ENCODE measurements at regions not wholly inside any gene's neighbourhood (a gene's known extent, or its start where the extent isn't known, plus 50 kb on each side); places are given as distances from the start of the nearest gene placed in this dataset.

DNA sequence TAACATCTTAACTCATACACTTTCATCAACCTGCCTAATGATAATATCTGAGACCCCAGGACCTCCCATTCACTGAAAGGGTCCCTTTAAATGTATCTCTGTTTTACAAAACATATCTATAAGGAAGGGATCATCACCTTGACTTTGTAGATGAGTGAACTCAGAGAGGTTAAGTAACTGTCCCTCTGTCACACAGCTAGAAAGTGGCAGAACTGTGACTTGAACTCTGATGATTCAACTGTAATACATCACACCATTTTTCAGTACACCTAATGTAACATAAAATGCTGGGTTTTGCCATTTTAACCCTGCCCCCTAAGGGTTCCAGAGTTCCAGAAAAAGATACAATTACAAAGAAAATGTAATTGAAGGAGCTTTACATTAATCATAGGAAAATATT, 234.6 kb downstream of the ZEB2 start:
- DNase-seq (ENCODE audit: low read depth in 2 of 2, low spot score in 1 of 2) = no peak

DNA sequence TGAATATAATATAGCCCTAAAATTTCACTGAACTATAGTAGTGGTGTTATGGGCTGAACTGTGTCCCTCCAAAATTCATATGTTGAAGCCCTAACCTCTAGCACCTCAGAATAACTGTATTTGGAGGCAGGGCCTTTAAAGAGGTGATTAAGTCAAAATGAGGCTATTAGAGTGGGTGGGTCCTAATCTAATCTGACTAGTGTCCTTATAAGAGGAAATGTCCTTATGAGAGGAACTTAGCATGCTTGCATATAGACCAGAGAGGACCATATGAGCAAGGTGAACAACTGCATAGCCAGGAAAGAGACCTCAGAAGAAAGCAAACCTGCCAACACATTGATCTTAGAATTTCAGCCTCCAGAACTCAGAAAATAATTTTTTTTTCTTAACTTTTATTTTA, 238.4 kb downstream of the ZEB2 start:
- no peak for DNase-seq (ENCODE audit: low read depth in 2 of 2, low spot score in 1 of 2)

DNA sequence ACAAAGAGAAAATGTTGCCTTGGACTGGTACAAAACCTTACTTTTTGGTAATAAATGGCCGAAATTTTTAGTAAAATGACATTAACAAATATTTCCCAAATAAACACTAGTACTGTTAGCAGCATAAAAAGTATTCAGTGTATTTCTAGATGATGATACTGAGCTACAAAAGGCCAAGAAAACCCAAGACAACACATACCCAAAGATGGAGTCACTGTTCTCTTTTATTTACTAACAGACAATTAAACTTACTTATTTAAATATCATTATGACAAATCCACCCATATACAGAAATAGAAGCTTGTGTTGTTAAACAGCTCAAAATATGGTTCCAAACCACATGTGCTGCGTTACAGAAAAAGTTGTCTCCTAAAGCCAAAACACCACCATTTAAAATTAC, 239.9 kb downstream of the ZEB2 start:
- DNase-seq (ENCODE audit: low read depth in 2 of 2, low spot score in 1 of 2) = no peak

DNA sequence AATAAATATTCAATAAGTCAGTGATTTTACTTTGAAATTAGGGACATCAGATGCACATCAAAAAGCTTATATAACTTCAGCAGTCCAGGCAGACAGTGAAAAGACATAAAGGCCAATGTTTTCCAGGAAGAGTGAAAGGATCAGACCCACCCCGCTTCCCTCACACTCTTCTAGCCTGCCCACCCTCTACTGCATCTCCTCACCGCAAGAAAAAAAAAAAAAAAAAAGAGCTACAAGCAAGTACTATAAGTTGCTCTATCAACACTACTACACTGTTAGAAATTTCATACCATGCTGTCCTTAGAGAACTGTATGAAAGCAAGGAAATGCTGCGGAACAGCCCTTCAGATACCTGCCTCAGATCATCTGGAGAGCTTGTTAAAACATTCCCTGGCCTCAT, 240.8 kb downstream of the ZEB2 start:
- no peak for DNase-seq (ENCODE audit: low read depth in 2 of 2, low spot score in 1 of 2)

DNA sequence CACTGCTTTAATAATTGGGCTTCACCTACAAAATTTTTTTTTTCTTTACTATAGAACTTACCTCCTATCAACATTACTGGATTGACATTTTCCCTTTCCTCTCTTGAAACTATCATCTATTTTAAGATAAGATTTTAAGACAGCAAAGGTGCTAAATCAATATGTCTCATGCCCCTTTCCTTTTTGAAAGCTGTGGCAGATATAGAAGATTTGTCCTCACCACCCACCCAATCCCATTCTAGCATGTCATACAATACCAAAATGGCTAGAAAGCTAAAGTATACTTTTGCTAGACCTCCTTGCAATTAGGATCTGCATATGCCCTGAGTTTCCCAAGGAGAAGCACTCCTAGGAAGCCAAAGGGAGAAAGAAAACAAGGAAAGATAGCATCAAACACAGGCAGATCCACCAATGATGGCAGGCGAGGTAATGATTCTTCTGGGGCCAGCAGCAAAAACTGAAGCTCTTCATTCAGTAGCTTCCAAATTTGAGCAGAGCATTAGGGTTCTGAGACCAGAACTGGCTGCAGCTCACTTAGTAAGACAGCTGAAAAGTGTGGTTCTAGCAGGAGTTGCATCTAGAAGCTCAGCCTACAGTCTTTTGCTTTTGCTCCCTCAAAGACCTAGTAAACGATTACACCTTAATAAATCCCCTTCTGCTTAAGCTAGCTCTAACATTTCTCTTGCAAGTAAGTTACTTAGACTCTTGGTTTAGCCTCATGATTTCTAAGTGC, 242.1 kb downstream of the ZEB2 start:
- no peak for DNase-seq (ENCODE audit: low read depth in 2 of 2, low spot score in 1 of 2)

DNA sequence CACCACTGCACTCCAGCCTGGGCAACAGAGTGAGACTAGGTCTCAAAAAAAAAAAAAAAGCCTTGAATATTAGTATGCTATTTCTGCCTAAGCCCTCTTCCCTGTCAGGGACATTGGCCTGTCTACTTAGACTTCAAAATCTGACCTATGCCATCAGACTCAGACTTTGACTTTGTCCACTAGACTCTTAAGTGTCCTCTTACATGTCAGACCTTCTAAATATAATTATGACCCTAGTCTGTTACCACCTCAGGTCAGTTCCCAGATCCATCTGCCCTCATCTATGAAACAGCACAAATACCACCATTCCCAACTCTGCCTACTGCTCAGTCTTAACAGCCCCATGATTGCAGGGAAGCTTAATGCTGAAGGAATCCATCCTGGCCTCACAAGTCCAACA, 244.6 kb downstream of the ZEB2 start:
- DNase-seq (ENCODE audit: low read depth in 2 of 2, low spot score in 1 of 2) = no peak

DNA sequence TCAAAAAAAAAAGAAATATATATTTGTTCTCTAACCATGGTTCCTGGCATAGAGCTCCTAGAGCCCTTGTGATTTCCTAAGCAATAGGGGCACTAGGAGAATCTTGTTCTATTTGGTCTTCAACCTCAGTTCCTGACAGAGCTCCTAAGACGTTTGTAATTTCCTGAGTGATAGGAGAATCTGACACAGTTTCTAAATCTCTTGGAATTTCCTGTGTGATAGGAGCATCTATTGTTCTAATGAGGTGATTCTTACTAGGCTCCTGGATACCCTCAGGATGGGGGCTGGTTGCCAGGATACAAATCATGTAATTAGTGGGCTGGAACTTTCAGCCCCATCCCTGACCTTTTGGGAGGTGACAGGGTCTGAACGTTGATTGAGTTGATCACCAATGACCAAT, 245.8 kb downstream of the ZEB2 start:
- DNase-seq (ENCODE audit: low read depth in 2 of 2, low spot score in 1 of 2) = no peak

DNA sequence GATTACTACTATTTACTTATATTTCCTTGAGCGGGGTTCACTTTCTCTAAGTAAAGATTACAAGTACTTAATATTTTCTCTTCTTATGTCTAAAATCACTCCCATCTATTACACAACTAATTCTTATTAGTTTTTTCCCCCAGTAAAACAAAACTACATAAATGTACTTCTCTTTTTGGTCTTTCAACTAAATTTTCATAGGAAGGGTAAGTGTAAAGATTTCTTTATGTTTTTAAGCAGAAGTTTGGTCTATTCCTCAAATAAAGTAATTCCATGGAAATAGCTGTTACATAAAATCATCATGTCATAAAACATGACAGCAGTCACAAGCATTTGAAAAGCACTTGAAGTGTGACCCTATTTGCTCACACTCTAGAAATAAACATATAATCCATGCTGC, 249.0 kb downstream of the ZEB2 start:
- no peak for DNase-seq (ENCODE audit: low read depth in 2 of 2, low spot score in 1 of 2)

DNA sequence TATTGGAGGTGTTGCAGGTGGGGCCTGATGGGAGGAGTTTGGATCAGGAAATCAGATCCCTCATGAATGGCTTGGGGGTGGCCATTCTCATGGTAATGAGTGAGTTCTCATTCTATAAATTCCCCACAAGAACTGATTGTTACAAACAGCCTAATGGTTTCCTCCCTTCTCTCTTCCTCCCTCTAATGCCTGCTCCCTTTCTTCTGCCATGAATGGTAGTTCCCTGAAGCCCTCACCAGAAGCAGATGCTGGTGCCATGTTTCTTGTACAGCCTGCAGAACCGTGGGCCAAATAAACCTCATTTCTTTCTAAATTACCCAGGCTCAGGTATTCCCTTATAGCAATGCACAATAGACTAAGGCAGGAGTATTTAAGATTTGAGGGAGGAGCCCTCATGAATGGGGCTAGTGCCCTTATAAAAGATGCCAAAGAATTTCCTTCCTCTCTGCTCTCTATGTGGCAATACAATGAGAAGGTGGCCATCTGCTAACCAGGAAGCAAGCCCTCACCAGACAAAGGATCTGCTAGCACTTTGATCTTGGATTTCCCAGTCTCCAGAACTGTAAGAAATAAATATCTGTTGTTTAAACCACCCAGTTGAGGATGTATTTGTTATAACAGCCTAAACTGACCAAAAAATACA, 251.8 kb downstream of the ZEB2 start:
- no peak for DNase-seq (ENCODE audit: low read depth in 2 of 2, low spot score in 1 of 2)

DNA sequence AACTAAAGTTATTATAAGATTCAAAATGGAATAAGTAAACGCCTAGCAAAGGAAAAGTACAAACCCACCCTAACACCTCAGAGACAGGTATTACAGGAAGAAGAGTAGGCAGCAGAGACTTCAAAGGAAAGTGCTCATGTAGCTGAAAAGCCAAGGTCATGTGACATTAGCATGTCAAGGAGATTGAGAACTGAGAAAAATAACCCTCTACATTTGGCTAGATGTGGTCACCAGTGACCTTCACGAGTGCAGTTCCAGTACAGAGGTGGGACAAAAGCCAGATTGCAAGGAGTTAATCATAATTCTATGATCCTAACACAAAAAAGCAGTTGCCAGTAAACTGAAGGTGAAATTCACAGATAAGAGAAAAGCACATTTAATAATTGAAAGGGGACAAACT, 252.7 kb downstream of the ZEB2 start:
- DNase-seq (ENCODE audit: low read depth in 2 of 2, low spot score in 1 of 2) = no peak

DNA sequence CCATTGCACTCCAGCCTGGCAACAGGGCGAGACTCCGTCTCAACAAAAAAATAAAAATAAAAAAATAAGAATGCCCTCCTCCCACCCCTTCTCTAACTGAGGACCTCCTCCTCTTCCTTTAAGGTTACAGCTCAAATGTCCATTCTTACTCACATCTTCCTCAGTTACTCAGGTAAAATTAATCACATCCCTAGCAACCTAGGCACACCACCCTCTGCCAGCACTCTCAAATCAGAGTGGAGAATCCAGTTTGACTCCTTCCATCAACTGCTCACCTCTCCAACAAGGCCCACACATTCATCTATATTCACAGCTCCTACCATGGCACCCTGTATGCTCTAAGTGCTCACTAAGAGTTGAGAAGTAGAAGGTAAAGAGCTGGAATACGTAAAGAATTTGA, 254.3 kb downstream of the ZEB2 start:
- DNase-seq (ENCODE audit: low read depth in 2 of 2, low spot score in 1 of 2) = no peak

DNA sequence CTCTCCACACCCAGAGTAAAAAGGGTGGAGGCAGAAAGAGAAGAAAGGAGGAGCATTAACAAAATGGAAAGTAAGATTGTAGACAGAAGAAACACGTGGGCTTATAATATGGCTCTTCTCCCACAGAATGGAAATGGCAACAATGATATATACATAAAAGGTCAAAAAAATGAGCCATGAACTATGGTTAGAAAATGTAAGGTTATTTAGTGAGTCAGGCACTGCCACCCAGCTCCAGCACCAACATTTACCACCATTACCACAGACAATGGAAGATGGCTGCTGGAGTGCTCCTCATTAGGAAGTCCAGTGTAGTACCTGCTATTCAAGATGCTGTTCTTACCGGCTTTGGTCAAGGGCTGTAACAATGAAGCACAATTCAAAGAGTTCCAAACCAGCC, 258.0 kb downstream of the ZEB2 start:
- DNase-seq (ENCODE audit: low read depth in 2 of 2, low spot score in 1 of 2) = no peak

DNA sequence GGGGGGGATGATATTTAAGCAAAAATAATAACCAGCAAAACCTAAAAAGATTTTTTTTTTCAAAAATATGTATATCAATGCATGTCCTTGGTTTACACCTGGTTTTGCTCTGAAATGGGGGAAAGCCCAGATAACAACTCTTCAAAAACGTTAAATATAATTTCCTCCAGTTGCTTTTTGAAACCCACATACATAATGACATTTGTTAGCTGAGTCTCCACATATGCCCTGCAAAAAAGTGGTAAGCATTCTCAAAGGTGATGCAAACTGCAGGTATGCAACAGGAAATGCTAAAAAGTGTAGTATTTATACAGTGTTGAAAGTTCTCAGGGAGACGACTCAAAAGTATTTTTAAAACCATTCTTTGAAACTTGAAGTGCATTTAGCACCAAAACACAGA, 258.6 kb downstream of the ZEB2 start:
- no peak for DNase-seq (ENCODE audit: low read depth in 2 of 2, low spot score in 1 of 2)

DNA sequence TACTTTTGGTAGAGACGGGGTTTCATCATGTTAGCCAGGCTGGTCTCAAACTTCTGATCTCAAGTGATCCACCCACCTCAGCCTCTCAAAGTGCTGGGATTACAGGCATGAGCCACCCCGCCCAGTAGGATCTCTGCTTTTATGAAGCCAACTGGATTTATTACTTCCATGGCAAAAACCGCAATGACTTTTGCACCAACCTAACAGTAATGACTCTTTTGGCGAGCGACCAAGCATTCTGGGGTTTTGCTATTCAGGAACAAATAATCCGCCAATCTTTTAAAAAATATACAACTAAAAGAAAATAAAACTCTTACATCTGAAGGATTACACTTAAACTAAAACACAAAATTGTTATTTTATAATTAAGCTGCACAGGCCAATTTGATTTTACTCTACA, 260.6 kb downstream of the ZEB2 start:
- DNase-seq (ENCODE audit: low read depth in 2 of 2, low spot score in 1 of 2) = no peak

DNA sequence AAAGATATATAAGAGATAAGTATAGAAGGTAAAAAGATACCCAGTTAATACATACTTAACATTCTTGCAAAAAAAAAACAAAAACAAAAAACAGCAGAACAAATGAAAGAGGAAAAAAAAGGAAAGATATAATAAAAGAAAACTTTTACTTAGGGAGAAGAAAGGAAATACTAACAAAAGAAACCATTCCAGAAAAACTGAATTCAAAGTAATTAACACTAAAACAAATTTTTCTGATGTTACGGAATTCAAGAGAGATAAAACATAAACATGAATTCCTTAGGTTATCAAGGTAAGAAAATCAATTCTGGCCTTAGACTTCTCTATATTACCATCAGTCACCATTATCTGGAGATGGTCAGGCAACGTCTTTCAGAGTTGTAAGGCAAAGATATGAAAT, 261.8 kb downstream of the ZEB2 start:
- DNase-seq (ENCODE audit: low read depth in 2 of 2, low spot score in 1 of 2) = no peak

DNA sequence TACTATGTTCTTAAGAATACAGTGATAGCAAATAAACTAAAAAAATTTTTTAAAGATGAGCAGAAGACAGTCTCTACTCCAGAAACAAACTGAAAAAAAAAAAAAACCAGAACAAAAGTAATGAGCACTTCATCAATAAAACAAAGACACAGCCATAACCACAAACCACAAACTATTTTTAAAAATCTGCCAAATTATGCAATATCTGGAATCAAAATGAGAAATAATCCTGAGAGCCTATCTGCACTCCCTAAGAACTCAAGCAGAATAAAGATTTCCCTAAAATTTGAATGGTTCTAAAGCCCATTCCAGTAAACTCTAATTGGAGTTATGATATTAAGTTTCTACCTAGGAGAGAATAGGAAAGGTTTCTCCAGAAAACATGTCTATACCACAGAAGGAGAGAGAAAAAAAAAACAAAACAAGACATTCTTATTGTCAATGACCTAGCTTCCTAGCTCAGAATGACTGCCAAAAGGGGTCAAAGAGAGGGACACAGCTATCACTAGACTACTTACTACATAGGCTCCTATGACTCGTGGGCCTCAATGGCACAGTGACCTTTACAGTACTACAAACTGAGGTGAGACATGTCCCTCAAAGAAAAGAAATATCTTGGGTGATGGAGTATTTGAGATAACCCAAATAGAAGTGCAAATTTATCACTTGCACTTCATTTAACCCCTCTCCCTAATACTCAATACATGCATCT, 262.8 kb downstream of the ZEB2 start:
- no peak for DNase-seq (ENCODE audit: low read depth in 2 of 2, low spot score in 1 of 2)

DNA sequence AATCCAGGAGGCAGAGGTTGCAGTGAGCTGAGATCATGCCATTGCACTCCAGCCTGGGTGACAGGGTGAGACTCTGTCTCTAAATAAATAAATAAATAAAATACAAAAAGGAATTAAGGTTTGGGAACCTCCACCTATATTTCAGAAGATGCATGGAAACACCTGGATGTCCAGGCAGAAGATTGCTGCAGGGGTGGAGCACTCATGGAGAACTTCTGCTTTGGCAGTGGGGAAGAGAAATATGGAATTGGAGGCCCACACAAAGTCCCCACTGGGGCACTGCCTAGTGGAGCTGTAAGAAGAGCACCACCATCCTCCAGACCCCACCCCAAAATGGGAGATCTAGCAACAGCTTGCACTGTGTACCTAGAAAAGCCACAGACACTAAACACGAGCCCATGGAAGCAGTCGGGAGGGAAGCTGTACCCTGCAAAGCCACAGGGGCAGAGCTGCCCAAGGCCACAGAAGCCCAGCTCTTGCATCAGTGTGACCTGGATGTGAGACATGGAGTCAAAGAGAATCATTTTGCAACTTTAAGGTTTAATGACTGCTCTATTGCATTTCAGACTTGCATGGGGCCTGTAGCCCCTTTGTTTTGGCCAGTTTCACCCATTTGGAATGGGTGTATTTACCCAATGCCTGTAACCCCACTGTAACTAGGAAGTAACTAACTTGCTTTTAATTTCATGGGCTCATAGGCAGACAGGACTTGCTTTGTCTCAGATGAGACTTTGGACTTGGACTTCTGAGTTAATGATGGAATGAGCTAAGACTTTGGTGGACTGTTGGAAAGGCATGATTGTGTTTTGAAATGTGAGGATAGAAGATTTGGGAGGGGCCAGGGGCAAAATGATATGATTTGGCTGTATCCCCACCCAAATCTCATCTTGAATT, 265.3 kb downstream of the ZEB2 start:
- no peak for DNase-seq (ENCODE audit: low read depth in 2 of 2, low spot score in 1 of 2)

DNA sequence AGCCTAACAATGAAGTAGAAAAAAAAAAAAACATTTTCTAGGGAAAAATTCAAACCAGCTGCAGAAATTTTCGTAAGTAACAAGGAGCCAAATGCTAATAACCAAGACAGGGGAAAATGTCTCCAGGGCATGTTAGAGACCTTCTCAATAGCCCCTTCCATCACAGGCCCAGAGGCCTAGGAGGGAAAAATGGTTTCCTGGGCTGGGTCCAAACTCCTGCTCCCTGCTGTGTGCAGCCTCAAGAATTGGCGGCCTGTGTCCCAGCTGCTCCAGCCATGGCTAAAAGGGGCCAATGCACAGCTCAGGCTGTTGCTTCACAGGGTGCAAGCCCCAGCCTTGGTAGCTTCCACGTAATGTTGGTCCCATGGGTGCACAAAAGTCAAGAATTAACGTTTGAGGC, 266.2 kb downstream of the ZEB2 start:
- no peak for DNase-seq (ENCODE audit: low read depth in 2 of 2, low spot score in 1 of 2)

DNA sequence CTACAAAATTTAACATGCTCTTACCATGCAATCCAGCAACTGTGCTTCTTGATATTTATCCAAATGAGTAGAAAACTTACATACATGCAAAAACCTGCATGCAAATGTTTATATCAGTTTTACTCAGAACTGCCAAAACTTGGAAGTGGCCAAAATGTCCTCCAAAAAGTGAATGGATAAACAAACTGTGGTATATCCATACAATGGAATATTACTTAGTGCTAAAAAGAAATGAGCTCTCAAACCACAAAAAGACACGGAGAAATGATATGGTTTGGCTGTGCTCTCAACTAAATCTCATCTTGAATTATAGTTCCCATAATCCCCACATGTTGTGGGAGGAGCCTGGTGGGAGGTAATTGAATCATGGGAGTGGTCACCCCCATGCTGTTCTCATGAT, 267.2 kb downstream of the ZEB2 start:
- DNase-seq (ENCODE audit: low read depth in 2 of 2, low spot score in 1 of 2) = no peak

DNA sequence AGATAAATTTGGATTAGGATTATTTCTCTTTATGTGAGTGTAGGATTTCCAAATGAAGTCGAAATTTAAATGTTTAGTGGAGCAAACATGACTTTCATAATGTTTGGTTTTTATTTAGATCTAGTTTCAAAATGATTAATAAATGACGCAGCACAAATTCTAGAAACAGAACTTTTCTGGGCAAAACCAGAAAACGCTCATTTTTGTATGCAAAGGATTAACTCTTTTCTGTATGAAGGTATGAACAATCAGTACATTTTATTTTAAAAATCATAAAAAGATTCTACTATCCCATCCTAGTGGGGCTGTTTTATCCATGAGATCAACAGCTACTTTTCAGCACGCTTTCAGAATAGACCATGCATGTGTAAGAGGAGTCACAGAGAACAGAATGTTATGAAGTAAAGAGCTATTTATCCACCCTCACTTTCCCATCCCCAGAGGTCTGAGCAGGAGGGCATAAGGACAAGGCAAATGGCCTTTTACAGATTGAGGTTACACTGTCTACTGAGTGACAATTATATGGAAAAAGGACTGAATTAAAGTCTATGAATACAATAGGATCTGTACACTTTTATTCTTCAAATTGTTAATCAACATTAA, 270.8 kb downstream of the ZEB2 start:
- DNase-seq (ENCODE audit: low read depth in 2 of 2, low spot score in 1 of 2) = no peak

DNA sequence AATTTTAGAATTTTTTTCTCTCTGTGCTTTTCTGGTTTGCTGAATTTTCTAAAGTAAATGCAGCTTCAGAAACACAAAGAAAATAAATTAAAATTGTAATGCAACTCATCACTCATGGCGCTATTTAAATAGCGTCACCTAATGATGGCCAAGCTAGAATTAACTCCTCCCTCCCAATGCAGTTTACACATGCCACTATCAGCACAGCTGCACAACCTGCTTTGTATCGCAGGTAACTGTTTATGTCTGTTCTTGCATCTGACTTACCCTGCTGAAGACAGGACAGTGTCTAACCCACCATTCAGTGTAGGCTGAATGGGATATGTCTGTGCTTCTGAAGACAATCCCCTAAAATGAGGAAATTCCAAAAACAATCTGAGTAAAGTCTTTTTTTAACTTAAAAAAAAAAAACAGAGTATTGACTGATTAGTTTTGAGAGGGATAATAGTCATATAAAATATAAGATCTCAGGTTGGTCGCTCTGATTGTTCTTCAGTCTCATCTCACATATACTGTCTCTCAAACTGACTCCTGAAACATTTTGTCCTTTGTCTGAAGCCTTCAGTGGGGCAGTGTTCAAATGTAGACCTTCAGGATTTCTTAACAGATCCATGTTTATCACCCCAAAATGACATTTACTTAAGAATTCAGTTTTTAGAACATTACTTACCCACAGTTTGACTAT, 271.4 kb downstream of the ZEB2 start:
- DNase-seq (ENCODE audit: low read depth in 2 of 2, low spot score in 1 of 2) = no peak

All from stimulated activated CD8-positive, alpha-beta memory T cell treated with anti-CD3 and anti-CD28 coated beads, Interleukin-4, amount 100 ng/mL, for 1 hour (primary cell).